Transverse colon (tissue), 4 donors: ENCODE measurements at regions not wholly inside any gene's neighbourhood (a gene's known extent, or its start where the extent isn't known, plus 50 kb on each side); places are given as distances from the start of the nearest gene placed in this dataset.

Experiments used
- CTCF ChIP-seq, 5 experiments: fragments of 200-600 bp in 3 of 5; fragments of 450-650 bp in 2 of 5; sonication (generic) in 3 of 5; IDR thresholded peaks; 1 replicate in 2 of 5; 2 replicates in 3 of 5; pipeline ENCODE4 v1.5.1; 2016 to 2017; ENCODE audit warnings: antibody characterized with exemption in 5 of 5, inconsistent platforms in 3 of 5, mild to moderate bottlenecking in 2 of 5, moderate library complexity in 1 of 5
- EP300 ChIP-seq: sonication (generic); formaldehyde crosslinking; IDR thresholded peaks from one replicate; pipeline ENCODE4 v1.6.1; 2017; ENCODE audit warnings: antibody characterized with exemption, low read depth
- POLR2A ChIP-seq: fragments of 450-650 bp; IDR thresholded peaks from one replicate; pipeline ENCODE4 v1.6.1; 2016; ENCODE audit warnings: antibody characterized with exemption, mild to moderate bottlenecking, moderate library complexity
- POLR2AphosphoS5 ChIP-seq, 3 donors: sonication (generic); formaldehyde crosslinking; IDR thresholded peaks; one replicate each; pipeline ENCODE4 v1.6.1; 2016; ENCODE audit warnings: antibody characterized with exemption in 3 of 3

GRCh38 chr10:78279756-78280155 lies 246.1 kb downstream of the RPS24 start:
- no peak for TF ChIP-seq CTCF (IDR thresholded peaks at IDR 0.05)
- no peak for TF ChIP-seq EP300
- no peak for TF ChIP-seq POLR2AphosphoS5 (IDR thresholded peaks at IDR 0.05)
- no peak for TF ChIP-seq POLR2A
